WERI-Rb-1 (cell line): ENCODE measurements at regions not wholly inside any gene's neighbourhood (a gene's known extent, or its start where the extent isn't known, plus 50 kb on each side); places are given as distances from the start of the nearest gene placed in this dataset.
"Not testable (repeated sequence)": the region's sequence is repeated elsewhere in the genome, so short reads cannot be mapped to it uniquely, and the experiment has no call there.

Experiments
- DNase-seq: peaks from one replicate; pipeline ENCODE4 v3.0.0-alpha.2; 2020
- H3K27ac ChIP-seq: fragments of 250-450 bp; sonication (Bioruptor Pico); 2 replicates; pipeline ENCODE4 v1.5.1; 2020; ENCODE audit warnings: mild to moderate bottlenecking, moderate library complexity
- H3K27me3 ChIP-seq: fragments of 250-450 bp; sonication (Bioruptor Pico); 2 replicates; pipeline ENCODE4 v1.5.1; 2021; ENCODE audit warnings: mild to moderate bottlenecking, low read depth, moderate library complexity; ENCODE audit not compliant: insufficient read depth, severe bottlenecking
- H3K36me3 ChIP-seq: fragments of 250-450 bp; sonication (Bioruptor Pico); 2 replicates; pipeline ENCODE4 v1.5.1; 2020; ENCODE audit warnings: mild to moderate bottlenecking, moderate library complexity
- H3K4me3 ChIP-seq: 2 replicates; pipeline ENCODE4 v1.5.1; 2011; ENCODE audit warnings: low read depth, mild to moderate bottlenecking, control low read depth, low read length
- H3K9me3 ChIP-seq: fragments of 250-450 bp; sonication (Bioruptor Pico); 2 replicates; pipeline ENCODE4 v1.5.1; 2021; ENCODE audit warnings: mild to moderate bottlenecking, moderate library complexity; ENCODE audit not compliant: severe bottlenecking
- CTCF ChIP-seq: IDR thresholded peaks from 2 replicates; pipeline ENCODE4 v1.5.1; 2011; ENCODE audit warnings: low read depth, mild to moderate bottlenecking, control low read depth, inconsistent platforms, low read length

- Histone ChIP-seq H3K4me3 (no peak overlapping the region), H3K27me3 (no peaks in the 10 kb centered on the region), H3K9me3 (no peaks in the 10 kb centered on the region), H3K36me3 (no peaks in the 10 kb centered on the region), H3K27ac (no peak overlapping the region)
- DNase-seq: no peak
- TF ChIP-seq CTCF: no peak
These were observed 174.4 kb upstream of the SPHKAP start for GRCh38 chr2:228355897-228356296.

DNA sequence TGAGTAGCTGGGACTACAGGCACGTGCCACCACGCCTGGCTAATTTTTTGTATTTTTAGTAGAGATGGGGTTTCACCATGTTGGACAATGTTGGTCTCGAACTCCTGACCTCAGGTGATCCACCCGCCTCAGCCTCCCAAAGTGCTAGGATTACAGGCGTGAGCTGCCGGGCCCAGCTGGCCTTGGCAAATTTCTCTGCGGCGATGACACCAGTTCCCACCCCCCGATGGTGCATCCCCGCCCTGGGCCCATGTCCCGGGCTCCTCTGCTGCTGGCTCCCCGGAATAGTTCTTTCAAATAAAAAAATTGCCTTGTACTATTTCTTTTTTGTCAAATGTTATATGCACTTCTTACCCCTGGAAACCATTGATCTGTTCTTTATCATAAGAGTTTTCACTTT is 171.5 kb upstream of the SPHKAP start:
- H3K4me3 ChIP-seq, H3K27ac ChIP-seq, H3K9me3 ChIP-seq, DNase-seq, H3K27me3 ChIP-seq, H3K36me3 ChIP-seq: not testable (repeated sequence)

GRCh38 chr2:228352048-228352447 is 170.6 kb upstream of the SPHKAP start:
- Histone ChIP-seq H3K27ac (no peak overlapping the region), H3K9me3 (no peaks in the 10 kb centered on the region), H3K4me3 (no peak overlapping the region), H3K27me3 (peaks cover 4% of the 10 kb centered on the region), H3K36me3 (no peaks in the 10 kb centered on the region)
- no peak for DNase-seq
- TF ChIP-seq CTCF: no peak

- Histone ChIP-seq H3K27me3 (peaks cover 4% of the 10 kb centered on the region), H3K4me3 (no peak overlapping the region), H3K9me3 (no peaks in the 10 kb centered on the region), H3K27ac (no peak overlapping the region), H3K36me3 (no peaks in the 10 kb centered on the region)
- no peak for TF ChIP-seq CTCF
- DNase-seq: no peak
These were observed 167.1 kb upstream of the SPHKAP start for GRCh38 chr2:228348516-228349064.

DNA sequence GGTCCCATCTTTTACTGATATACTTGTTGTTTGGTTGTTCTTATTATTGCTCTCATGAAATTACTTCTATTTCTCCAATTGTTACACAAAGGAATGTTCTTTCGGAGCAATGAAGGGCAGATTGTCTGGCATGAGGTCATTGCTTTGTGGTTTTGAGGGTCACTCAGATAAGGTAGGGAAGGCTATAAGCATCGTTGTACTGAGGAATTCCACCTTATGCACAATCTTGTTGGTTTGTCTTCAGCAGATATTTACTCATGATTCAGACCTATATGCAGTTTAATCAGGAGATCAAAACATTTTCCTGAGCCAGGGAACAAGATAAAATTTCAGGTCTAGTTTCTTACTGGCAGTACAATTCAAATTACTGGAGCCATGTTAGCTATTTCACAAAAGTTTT is 163.0 kb upstream of the SPHKAP start:
- H3K4me3 ChIP-seq: no peak overlapping the region
- TF ChIP-seq CTCF: no peak
- DNase-seq: no peak
- H3K36me3 ChIP-seq: no peaks in the 10 kb centered on the region
- H3K27me3 ChIP-seq: peaks cover 8% of the 10 kb centered on the region
- no peak overlapping the region for H3K27ac ChIP-seq
- no peaks in the 10 kb centered on the region for H3K9me3 ChIP-seq

- no peak for DNase-seq
- peaks cover 4% of the 10 kb centered on the region for H3K27me3 ChIP-seq
- H3K9me3 ChIP-seq: no peaks in the 10 kb centered on the region
- H3K27ac ChIP-seq: no peak overlapping the region
- no peaks in the 10 kb centered on the region for H3K36me3 ChIP-seq
- no peak overlapping the region for H3K4me3 ChIP-seq
- TF ChIP-seq CTCF: no peak
These were observed 158.0 kb upstream of the SPHKAP start for GRCh38 chr2:228339525-228339924.
